GM12872 (cell line): ENCODE measurements at regions not wholly inside any gene's neighbourhood (a gene's known extent, or its start where the extent isn't known, plus 50 kb on each side); places are given as distances from the start of the nearest gene placed in this dataset.

Experiments used
- CTCF ChIP-seq: IDR thresholded peaks from 3 replicates; pipeline ENCODE4 v1.5.1; 2011; ENCODE audit warnings: low read depth, mild to moderate bottlenecking, low read length, moderate library complexity; ENCODE audit not compliant: insufficient read depth

GRCh38 chr15:95459273-95459672, 871.2 kb upstream of the NR2F2 start:
- TF ChIP-seq CTCF, result no peak

GRCh38 chr15:95464509-95464908, 866.0 kb upstream of the NR2F2 start:
- TF ChIP-seq CTCF, result no peak

GRCh38 chr15:95468820-95469219, 861.7 kb upstream of the NR2F2 start:
- no peak for TF ChIP-seq CTCF

GRCh38 chr15:95469496-95470000, 861.0 kb upstream of the NR2F2 start:
- TF ChIP-seq CTCF, result no peak

GRCh38 chr15:95470529-95470928, 860.0 kb upstream of the NR2F2 start:
- TF ChIP-seq CTCF, result no peak

GRCh38 chr15:95470997-95471689, 859.4 kb upstream of the NR2F2 start:
- no peak for TF ChIP-seq CTCF

- no peak for TF ChIP-seq CTCF
Measured at GRCh38 chr15:95471690-95472086, 858.8 kb upstream of the NR2F2 start.

GRCh38 chr15:95475067-95475466, 855.4 kb upstream of the NR2F2 start:
- TF ChIP-seq CTCF, result no peak
